ENCODE measurements at regions not wholly inside any gene's neighbourhood (a gene's known extent, or its start where the extent isn't known, plus 50 kb on each side); places are given as distances from the start of the nearest gene placed in this dataset.

GRCh38 chr12:102763061-102763460, 154.0 kb downstream of the PAH start:
- no peak for TF ChIP-seq CTCF (IDR thresholded peaks at IDR 0.05)
- no peak for TF ChIP-seq POLR2A (IDR thresholded peaks at IDR 0.05)

Data from gastroesophageal sphincter (tissue), 3 donors.